ENCODE measurements at regions not wholly inside any gene's neighbourhood (a gene's known extent, or its start where the extent isn't known, plus 50 kb on each side); places are given as distances from the start of the nearest gene placed in this dataset.

GRCh38 chr15:95825671-95826411 lies 504.7 kb upstream of the NR2F2 start (continued):
- TF ChIP-seq CHD7 (IDR thresholded peaks at IDR 0.05; ENCODE audit: insufficient replicate concordance, low read length): no peak

Measured in H1 (cell line).